ENCODE measurements at regions not wholly inside any gene's neighbourhood (a gene's known extent, or its start where the extent isn't known, plus 50 kb on each side); places are given as distances from the start of the nearest gene placed in this dataset.

- Histone ChIP-seq H3K27ac (ENCODE audit: low read depth, low read length) (no peak overlapping the region), H3K4ac (ENCODE audit: low read depth, low read length) (no peak overlapping the region), H2AFZ (ENCODE audit: insufficient read depth, low read length, poor library complexity) (no peak overlapping the region), H2BK120ac (ENCODE audit: insufficient read depth, low read length, poor library complexity) (no peak overlapping the region), H3K14ac (ENCODE audit: low read length) (no peak overlapping the region), H4K12ac (ENCODE audit: low read depth, low read length) (no peak overlapping the region), H2AK5ac (ENCODE audit: low read length) (no peak overlapping the region), H3K36me3 (ENCODE audit: control insufficient read depth in 1 of 2, insufficient read depth in 2 of 2, low read length in 2 of 2) (no peaks in the 10 kb centered on the region), H3K79me2 (ENCODE audit: control insufficient read depth, insufficient read depth, low read length, poor library complexity) (no peaks in the 10 kb centered on the region), H2BK5ac (ENCODE audit: low read depth, low read length, poor library complexity) (no peak overlapping the region), H3K4me2 (ENCODE audit: low read length) (no peak overlapping the region), H3K79me1 (ENCODE audit: low read length) (no peaks in the 10 kb centered on the region), H3K23ac (ENCODE audit: low read length) (no peak overlapping the region), H2BK12ac (ENCODE audit: low read length) (no peak overlapping the region), H3K4me3 (ENCODE audit: low read depth, low read length) (no peak overlapping the region), H3K9ac (ENCODE audit: low read length) (no peak overlapping the region), H3K4me1 (ENCODE audit: control insufficient read depth in 1 of 2, insufficient read depth in 2 of 2, low read length in 2 of 2) (no peaks in the 10 kb centered on the region), H3K27me3 (ENCODE audit: insufficient read depth, low read length) (no peaks in the 10 kb centered on the region), H4K8ac (ENCODE audit: low read depth, low read length) (no peak overlapping the region), H3K9me3 (ENCODE audit: insufficient read depth, low read depth, low read length) (no peaks in the 10 kb centered on the region), H3K18ac (ENCODE audit: low read length) (no peak overlapping the region), H4K91ac (ENCODE audit: low read depth, low read length) (no peak overlapping the region)
- DNase-seq: no peak
Observed at GRCh38 chr1:187241971-187242370, 413.2 kb downstream of the PLA2G4A start.

GRCh38 chr1:187244623-187245022, 415.9 kb downstream of the PLA2G4A start:
- Histone ChIP-seq H3K9me3 (ENCODE audit: insufficient read depth, low read depth, low read length) (no peaks in the 10 kb centered on the region), H3K23ac (ENCODE audit: low read length) (no peak overlapping the region), H2BK120ac (ENCODE audit: insufficient read depth, low read length, poor library complexity) (no peak overlapping the region), H3K27ac (ENCODE audit: low read depth, low read length) (no peak overlapping the region), H3K79me2 (ENCODE audit: control insufficient read depth, insufficient read depth, low read length, poor library complexity) (no peaks in the 10 kb centered on the region), H3K9ac (ENCODE audit: low read length) (no peak overlapping the region), H3K79me1 (ENCODE audit: low read length) (no peaks in the 10 kb centered on the region), H4K91ac (ENCODE audit: low read depth, low read length) (no peak overlapping the region), H3K4me3 (ENCODE audit: low read depth, low read length) (no peak overlapping the region), H4K12ac (ENCODE audit: low read depth, low read length) (no peak overlapping the region), H3K36me3 (ENCODE audit: control insufficient read depth in 1 of 2, insufficient read depth in 2 of 2, low read length in 2 of 2) (no peaks in the 10 kb centered on the region), H3K27me3 (ENCODE audit: insufficient read depth, low read length) (no peaks in the 10 kb centered on the region), H2AFZ (ENCODE audit: insufficient read depth, low read length, poor library complexity) (no peak overlapping the region), H3K14ac (ENCODE audit: low read length) (no peak overlapping the region), H3K4me2 (ENCODE audit: low read length) (no peak overlapping the region), H3K18ac (ENCODE audit: low read length) (no peak overlapping the region), H2AK5ac (ENCODE audit: low read length) (no peak overlapping the region), H3K4me1 (ENCODE audit: control insufficient read depth in 1 of 2, insufficient read depth in 2 of 2, low read length in 2 of 2) (no peaks in the 10 kb centered on the region), H3K4ac (ENCODE audit: low read depth, low read length) (no peak overlapping the region), H4K8ac (ENCODE audit: low read depth, low read length) (no peak overlapping the region), H2BK5ac (ENCODE audit: low read depth, low read length, poor library complexity) (no peak overlapping the region), H2BK12ac (ENCODE audit: low read length) (no peak overlapping the region)
- no CpG with 5 or more reads among the region's 4 CpGs for WGBS (ENCODE audit: extremely low coverage, insufficient coverage, insufficient read length)
- peak; percentile 4 to 44 for DNase-seq

- no peak overlapping the region for H3K4me3 ChIP-seq (ENCODE audit: low read depth, low read length)
- no peak overlapping the region for H3K18ac ChIP-seq (ENCODE audit: low read length)
- no CpG with 5 or more reads among the region's 1 CpG for WGBS (ENCODE audit: extremely low coverage, insufficient coverage, insufficient read length)
- no peak overlapping the region for H2AK5ac ChIP-seq (ENCODE audit: low read length)
- H3K9me3 ChIP-seq (ENCODE audit: insufficient read depth, low read depth, low read length): no peaks in the 10 kb centered on the region
- H2BK120ac ChIP-seq (ENCODE audit: insufficient read depth, low read length, poor library complexity): no peak overlapping the region
- no peak overlapping the region for H3K27ac ChIP-seq (ENCODE audit: low read depth, low read length)
- H3K79me1 ChIP-seq (ENCODE audit: low read length): no peaks in the 10 kb centered on the region
- H4K91ac ChIP-seq (ENCODE audit: low read depth, low read length): no peak overlapping the region
- no peaks in the 10 kb centered on the region for H3K79me2 ChIP-seq (ENCODE audit: control insufficient read depth, insufficient read depth, low read length, poor library complexity)
- H4K8ac ChIP-seq (ENCODE audit: low read depth, low read length): no peak overlapping the region
- H3K23ac ChIP-seq (ENCODE audit: low read length): no peak overlapping the region
- no peaks in the 10 kb centered on the region for H3K36me3 ChIP-seq (ENCODE audit: control insufficient read depth in 1 of 2, insufficient read depth in 2 of 2, low read length in 2 of 2)
- H2BK12ac ChIP-seq (ENCODE audit: low read length): no peak overlapping the region
- no peak overlapping the region for H3K9ac ChIP-seq (ENCODE audit: low read length)
- H3K4ac ChIP-seq (ENCODE audit: low read depth, low read length): no peak overlapping the region
- no peak overlapping the region for H3K14ac ChIP-seq (ENCODE audit: low read length)
- no peak for DNase-seq
- H3K4me2 ChIP-seq (ENCODE audit: low read length): no peak overlapping the region
- no peak overlapping the region for H2BK5ac ChIP-seq (ENCODE audit: low read depth, low read length, poor library complexity)
- no peak overlapping the region for H2AFZ ChIP-seq (ENCODE audit: insufficient read depth, low read length, poor library complexity)
- no peaks in the 10 kb centered on the region for H3K27me3 ChIP-seq (ENCODE audit: insufficient read depth, low read length)
- no peak overlapping the region for H4K12ac ChIP-seq (ENCODE audit: low read depth, low read length)
- no peaks in the 10 kb centered on the region for H3K4me1 ChIP-seq (ENCODE audit: control insufficient read depth in 1 of 2, insufficient read depth in 2 of 2, low read length in 2 of 2)
Observed at GRCh38 chr1:187245201-187245600, 416.5 kb downstream of the PLA2G4A start.

GRCh38 chr1:187249196-187249595, 420.4 kb downstream of the PLA2G4A start:
- no peak overlapping the region for H2AK5ac ChIP-seq (ENCODE audit: low read length)
- H3K23ac ChIP-seq (ENCODE audit: low read length): no peak overlapping the region
- no peak overlapping the region for H2AFZ ChIP-seq (ENCODE audit: insufficient read depth, low read length, poor library complexity)
- H3K36me3 ChIP-seq (ENCODE audit: control insufficient read depth in 1 of 2, insufficient read depth in 2 of 2, low read length in 2 of 2): no peaks in the 10 kb centered on the region
- no peak overlapping the region for H2BK5ac ChIP-seq (ENCODE audit: low read depth, low read length, poor library complexity)
- H3K27me3 ChIP-seq (ENCODE audit: insufficient read depth, low read length): no peaks in the 10 kb centered on the region
- no peaks in the 10 kb centered on the region for H3K4me1 ChIP-seq (ENCODE audit: control insufficient read depth in 1 of 2, insufficient read depth in 2 of 2, low read length in 2 of 2)
- no peak overlapping the region for H4K12ac ChIP-seq (ENCODE audit: low read depth, low read length)
- no peak overlapping the region for H4K8ac ChIP-seq (ENCODE audit: low read depth, low read length)
- H3K4ac ChIP-seq (ENCODE audit: low read depth, low read length): no peak overlapping the region
- H3K27ac ChIP-seq (ENCODE audit: low read depth, low read length): no peak overlapping the region
- H3K79me1 ChIP-seq (ENCODE audit: low read length): no peaks in the 10 kb centered on the region
- H3K14ac ChIP-seq (ENCODE audit: low read length): no peak overlapping the region
- no peak overlapping the region for H3K4me3 ChIP-seq (ENCODE audit: low read depth, low read length)
- H3K4me2 ChIP-seq (ENCODE audit: low read length): no peak overlapping the region
- H3K9ac ChIP-seq (ENCODE audit: low read length): no peak overlapping the region
- WGBS (ENCODE audit: extremely low coverage, insufficient coverage, insufficient read length): no CpG with 5 or more reads among the region's 1 CpG
- H4K91ac ChIP-seq (ENCODE audit: low read depth, low read length): no peak overlapping the region
- no peak for DNase-seq
- no peaks in the 10 kb centered on the region for H3K9me3 ChIP-seq (ENCODE audit: insufficient read depth, low read depth, low read length)
- H2BK12ac ChIP-seq (ENCODE audit: low read length): no peak overlapping the region
- no peaks in the 10 kb centered on the region for H3K79me2 ChIP-seq (ENCODE audit: control insufficient read depth, insufficient read depth, low read length, poor library complexity)
- H2BK120ac ChIP-seq (ENCODE audit: insufficient read depth, low read length, poor library complexity): no peak overlapping the region
- no peak overlapping the region for H3K18ac ChIP-seq (ENCODE audit: low read length)

Data from trophoblast cell (in vitro differentiated cells and primary cell).